ENCODE measurements at regions not wholly inside any gene's neighbourhood (a gene's known extent, or its start where the extent isn't known, plus 50 kb on each side); places are given as distances from the start of the nearest gene placed in this dataset.

- TF ChIP-seq CTCF (IDR thresholded peaks at IDR 0.05), result no peak
- no peak for TF ChIP-seq TEAD4 (IDR thresholded peaks at IDR 0.05; ENCODE audit: borderline replicate concordance, insufficient read depth)
- TF ChIP-seq TAF1 (IDR thresholded peaks at IDR 0.05; ENCODE audit: borderline replicate concordance, low read depth, low read length), result no peak
- TF ChIP-seq GABPA (IDR thresholded peaks at IDR 0.05; ENCODE audit: low read depth), result no peak
- TF ChIP-seq USF1 (IDR thresholded peaks at IDR 0.05; ENCODE audit: borderline replicate concordance, low read depth), result no peak
- TF ChIP-seq EP300 (IDR thresholded peaks at IDR 0.05; ENCODE audit: borderline replicate concordance in 1 of 2, low read depth in 1 of 2, low read length in 1 of 2), result no peak
- TF ChIP-seq RFX5 (IDR thresholded peaks at IDR 0.05; ENCODE audit: low read length), result no peak
- no peak for TF ChIP-seq SIN3A (IDR thresholded peaks at IDR 0.05; ENCODE audit: borderline replicate concordance, low read depth, low read length)
- no peak for TF ChIP-seq TCF12 (IDR thresholded peaks at IDR 0.05)
- TF ChIP-seq REST (IDR thresholded peaks at IDR 0.05; ENCODE audit: low read depth, low read length), result no peak
Measured at GRCh38 chr5:106854105-106854687, 816.5 kb downstream of the EFNA5 start.
